HUDEP-2 (cell line): ENCODE measurements at regions not wholly inside any gene's neighbourhood (a gene's known extent, or its start where the extent isn't known, plus 50 kb on each side); places are given as distances from the start of the nearest gene placed in this dataset.
"Not testable (repeated sequence)": the region's sequence is repeated elsewhere in the genome, so short reads cannot be mapped to it uniquely, and the experiment has no call there.

ENCODE experiments used
- DNase-seq, 76 experiments: peaks; one replicate each; lab custom pipeline; 2025; ENCODE audit not compliant: unreplicated experiment in 76 of 76; lab: John Stamatoyannopoulos, UW

- DNase-seq: no peak
Measured at GRCh38 chr18:65206551-65207260, 544.1 kb upstream of the CDH7 start.

GRCh38 chr18:65202091-65202490 is 548.7 kb upstream of the CDH7 start:
- no peak for DNase-seq

GRCh38 chr18:65175681-65176080 is 575.1 kb upstream of the CDH7 start:
- no peak for DNase-seq

- not testable (repeated sequence) for DNase-seq
Measured at GRCh38 chr18:65162086-65162485, 588.7 kb upstream of the CDH7 start.

- DNase-seq: no peak
Measured at GRCh38 chr18:65146482-65147021, 604.3 kb upstream of the CDH7 start.

GRCh38 chr18:65145312-65145711 is 605.5 kb upstream of the CDH7 start:
- no peak for DNase-seq

- no peak for DNase-seq
Measured at GRCh38 chr18:65133610-65134009, 617.2 kb upstream of the CDH7 start.

- no peak for DNase-seq
Measured at GRCh38 chr18:65124633-65125032, 626.2 kb upstream of the CDH7 start.

GRCh38 chr18:65103864-65104263 is 646.9 kb upstream of the CDH7 start:
- no peak for DNase-seq

GRCh38 chr18:65093346-65093745 is 657.5 kb upstream of the CDH7 start:
- DNase-seq: no peak

- peak in 6 of 76 experiments; percentile 1 to 22 (median 9) for DNase-seq
Measured at GRCh38 chr18:65091744-65092329, 659.0 kb upstream of the CDH7 start.

GRCh38 chr18:65082907-65083306 is 667.9 kb upstream of the CDH7 start:
- no peak for DNase-seq

GRCh38 chr18:65081786-65082185 is 669.0 kb upstream of the CDH7 start:
- no peak for DNase-seq

GRCh38 chr18:65073060-65073550 is 677.7 kb upstream of the CDH7 start:
- DNase-seq: no peak

GRCh38 chr18:65057439-65058083 is 693.3 kb upstream of the CDH7 start:
- peak in 8 of 76 experiments; percentile 34 to 55 (median 40) for DNase-seq

GRCh38 chr18:65056575-65056974 is 694.2 kb upstream of the CDH7 start:
- no peak for DNase-seq

- DNase-seq: no peak
Measured at GRCh38 chr18:65049586-65049985, 701.2 kb upstream of the CDH7 start.

- DNase-seq: no peak
Measured at GRCh38 chr18:65039578-65039977, 711.2 kb upstream of the CDH7 start.

- DNase-seq: no peak
Measured at GRCh38 chr18:65035701-65036100, 715.1 kb upstream of the CDH7 start.

- no peak for DNase-seq
Measured at GRCh38 chr18:65025756-65026155, 725.1 kb upstream of the CDH7 start.

- DNase-seq: no peak
Measured at GRCh38 chr18:65021021-65021420, 729.8 kb upstream of the CDH7 start.

GRCh38 chr18:65018184-65018583 is 732.6 kb upstream of the CDH7 start:
- no peak for DNase-seq
